CD1c-positive myeloid dendritic cell (primary cell): ENCODE measurements at regions not wholly inside any gene's neighbourhood (a gene's known extent, or its start where the extent isn't known, plus 50 kb on each side); places are given as distances from the start of the nearest gene placed in this dataset.
"Not testable (repeated sequence)": the region's sequence is repeated elsewhere in the genome, so short reads cannot be mapped to it uniquely, and the experiment has no call there.

ENCODE experiments used
- DNase-seq: peaks from one replicate; pipeline ENCODE4 v3.0.0-alpha.2; 2016; ENCODE audit errors: extremely low spot score

DNA sequence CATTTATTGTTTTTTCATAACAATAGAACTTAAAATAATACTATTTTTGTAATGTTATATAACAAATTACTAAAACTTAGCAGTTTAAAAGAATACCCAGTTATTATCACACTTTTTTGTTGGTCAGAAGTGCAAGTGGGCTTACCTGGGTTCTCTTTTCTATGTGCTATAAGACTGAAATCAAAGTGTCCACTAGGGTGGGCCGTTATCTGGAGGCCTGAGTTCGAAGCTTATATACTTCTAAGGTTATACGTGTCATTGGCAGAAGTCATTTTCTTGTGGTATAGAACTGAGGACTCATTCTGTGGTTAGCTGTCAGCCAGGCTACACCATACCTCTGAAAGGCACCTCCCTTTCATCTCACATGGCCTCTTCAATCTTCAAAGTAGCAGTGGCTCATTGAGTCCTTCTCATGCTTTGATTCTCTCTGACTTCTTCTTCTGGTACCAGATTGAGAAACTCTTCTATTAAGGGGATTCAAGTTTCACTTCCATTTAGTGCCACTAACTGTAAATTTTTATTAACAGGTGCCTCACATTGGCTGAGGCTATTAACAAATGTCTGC is 414.3 kb downstream of the AMY1C start:
- DNase-seq = no peak

DNA sequence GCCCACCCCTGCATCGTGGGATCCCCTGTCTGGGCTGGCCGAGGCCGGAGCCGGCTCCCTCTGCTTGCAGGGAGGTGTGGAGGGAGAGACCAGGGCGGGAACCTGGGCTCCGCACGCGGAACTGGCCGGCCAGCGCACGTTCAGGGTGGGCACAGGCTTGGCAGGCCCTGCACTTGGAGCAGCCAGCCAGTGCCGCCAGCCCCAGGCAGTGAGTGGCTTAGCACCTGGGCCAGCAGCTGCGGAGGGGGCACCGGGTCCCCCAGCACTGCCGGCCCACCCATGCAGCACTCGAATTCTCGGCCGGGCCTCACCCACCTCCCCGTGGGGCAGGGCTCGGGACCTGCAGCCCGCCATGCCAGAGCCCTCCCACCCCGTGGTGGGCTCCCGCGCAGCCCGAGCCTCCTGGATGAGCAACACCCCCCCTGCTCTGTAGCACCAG is 422.6 kb downstream of the AMY1C start:
- no peak for DNase-seq

DNA sequence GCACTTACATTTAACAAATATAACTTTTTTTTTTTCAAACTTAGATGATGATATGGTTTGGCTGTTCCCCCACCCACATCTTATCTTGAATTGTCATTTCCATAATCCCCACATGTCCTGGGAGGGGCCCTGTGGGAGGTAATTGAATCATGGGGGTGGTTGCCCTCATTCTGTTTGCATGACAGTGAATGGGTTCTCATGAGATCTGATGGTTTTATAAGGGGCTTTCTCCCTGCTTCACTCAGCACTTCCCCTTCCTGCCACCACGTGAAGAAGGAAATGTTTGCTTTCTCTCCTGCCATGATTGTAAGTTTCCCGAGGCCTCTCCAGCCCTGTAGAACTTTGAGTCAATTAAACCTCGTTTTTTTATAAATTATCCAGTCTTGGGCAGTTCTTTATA is 432.6 kb downstream of the AMY1C start:
- DNase-seq = no peak

DNA sequence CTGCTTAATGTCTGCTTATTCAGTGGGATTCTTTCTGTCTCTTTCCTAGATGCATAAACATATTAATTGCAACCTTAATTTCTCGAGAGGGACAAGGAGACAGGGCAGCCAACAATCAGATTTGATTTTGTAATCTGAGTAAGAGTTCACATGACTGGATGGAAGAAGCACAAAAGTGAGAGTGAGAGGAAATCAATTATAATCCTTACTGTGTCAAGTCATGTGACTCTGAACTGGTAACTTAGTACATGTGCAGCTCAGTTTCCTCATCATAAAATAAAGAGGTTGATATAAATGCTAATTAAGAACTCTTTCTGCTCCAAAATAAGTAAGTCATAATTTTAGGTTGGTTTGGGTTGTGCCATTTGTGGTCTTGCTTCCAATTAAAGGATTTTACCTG is 439.5 kb downstream of the AMY1C start:
- DNase-seq = no peak

DNA sequence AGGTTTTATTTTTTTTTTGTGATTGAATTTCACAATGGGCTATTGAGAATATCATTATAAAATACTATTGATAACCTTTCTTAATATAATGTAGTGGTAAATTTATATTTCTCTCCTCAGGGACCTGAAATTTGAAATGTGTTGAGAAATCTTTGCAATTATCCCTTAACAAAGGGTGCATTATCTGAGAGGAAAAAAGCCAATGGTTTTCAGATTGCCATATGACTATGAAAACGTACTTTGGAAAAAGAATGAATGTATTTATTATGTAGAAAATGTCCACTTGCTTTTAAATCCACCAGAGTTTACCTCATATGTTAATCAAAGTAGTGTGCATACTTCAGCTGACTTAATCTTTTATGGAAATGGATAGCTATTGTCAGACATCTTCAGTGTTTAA is 441.1 kb downstream of the AMY1C start:
- no peak for DNase-seq

DNA sequence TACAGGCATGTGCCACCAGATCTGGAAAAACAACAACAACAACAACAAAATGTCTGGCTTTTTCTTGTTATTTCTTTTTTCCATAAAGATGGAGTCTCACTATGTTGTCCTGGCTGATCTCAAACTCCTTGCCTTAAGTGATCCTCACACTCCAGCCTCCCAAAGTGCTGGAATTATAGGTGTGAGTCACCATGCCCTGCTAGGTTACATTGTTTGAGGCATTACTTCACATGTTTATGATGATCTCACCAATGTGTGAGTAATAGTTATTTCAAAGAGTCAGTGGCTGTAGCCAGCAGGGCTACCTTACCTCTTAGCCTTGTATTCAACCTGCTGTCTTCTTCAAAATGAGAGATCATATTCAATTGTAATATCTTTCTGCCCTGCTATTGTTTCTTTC is 445.7 kb downstream of the AMY1C start:
- no peak for DNase-seq

DNA sequence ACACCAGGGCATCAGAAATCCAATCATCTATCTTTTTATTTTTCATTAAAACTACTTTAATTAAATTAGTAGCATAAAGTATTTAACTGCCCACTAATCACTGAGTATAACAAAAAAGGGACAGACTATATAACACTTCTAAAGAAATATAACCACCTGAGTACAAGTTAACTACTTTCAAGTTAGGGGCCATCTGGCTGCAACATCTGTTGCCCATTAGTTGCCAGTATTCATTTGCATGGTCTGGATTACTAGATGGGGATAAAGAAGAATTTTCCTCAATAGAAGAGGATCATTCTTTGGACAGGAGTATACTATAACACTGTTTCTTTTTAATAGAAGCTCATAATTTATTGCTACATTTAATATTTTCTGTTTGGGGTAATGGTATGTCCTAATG is 446.4 kb downstream of the AMY1C start:
- no peak for DNase-seq

DNA sequence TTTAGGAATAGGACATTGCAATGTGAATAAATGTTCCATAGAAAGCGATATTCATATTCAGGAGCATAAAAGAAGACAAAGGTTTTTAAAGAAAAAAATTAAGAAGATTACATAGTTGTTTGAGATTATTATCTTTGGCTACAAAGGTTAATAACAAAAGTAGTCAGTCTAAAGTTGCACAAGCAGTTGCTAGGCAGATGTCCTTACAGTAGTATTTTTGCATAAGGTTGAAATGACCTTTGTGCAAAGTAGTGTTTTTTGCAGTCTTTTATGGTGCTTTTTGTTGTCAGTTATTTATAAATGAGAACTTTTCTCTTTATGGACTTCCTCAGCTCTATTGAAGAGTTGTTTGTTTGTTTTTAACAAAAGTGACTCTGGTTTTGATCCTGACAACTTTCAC is 447.8 kb downstream of the AMY1C start:
- no peak for DNase-seq

DNA sequence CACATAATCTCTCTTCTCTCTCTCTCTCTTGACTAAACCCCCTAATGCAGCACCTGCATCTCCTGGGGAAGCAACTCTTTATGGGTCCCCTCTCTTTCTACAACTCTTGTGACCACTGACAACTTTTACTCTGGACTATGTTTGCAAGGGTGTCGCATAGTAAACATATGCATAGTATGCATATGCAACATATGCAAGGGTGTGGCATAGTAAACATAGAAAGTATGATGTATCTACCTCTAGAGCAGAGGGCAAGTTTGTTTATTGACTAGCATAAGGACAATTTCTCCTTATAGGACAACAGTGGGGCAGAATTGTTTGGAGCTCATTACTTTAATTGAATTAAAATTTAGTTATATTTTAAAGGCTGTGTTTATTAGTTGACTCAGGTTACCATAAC is 462.5 kb downstream of the AMY1C start:
- no peak for DNase-seq

DNA sequence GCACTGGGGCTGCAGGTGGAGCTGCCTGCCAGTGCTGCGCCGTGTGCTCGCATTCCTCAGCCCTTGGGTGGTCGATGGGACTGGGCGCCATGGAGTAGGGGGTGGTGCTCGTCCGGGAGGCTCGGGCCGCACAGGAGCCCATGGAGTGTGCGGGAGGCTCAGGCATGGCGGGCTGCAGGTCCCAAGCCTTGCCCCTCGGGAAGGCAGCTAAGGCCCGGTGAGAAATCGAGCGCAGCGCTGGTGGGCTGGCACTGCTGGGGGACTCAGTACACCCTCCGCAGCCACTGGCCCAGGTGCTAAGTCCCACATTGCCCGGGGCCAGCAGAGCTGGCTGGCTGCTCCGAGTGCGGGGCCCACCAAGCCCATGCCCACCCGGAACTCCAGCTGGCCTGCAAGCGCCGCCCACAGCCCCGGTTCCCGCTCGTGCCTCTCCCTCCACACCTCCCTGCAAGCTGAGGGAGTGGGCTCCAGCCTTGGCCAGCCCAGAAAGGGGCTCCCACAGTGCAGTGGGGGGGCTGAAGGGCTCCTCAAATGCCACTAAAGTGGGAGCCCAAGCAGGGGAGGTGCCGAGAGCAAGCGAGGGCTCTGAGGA is 467.8 kb downstream of the AMY1C start:
- not testable (repeated sequence) for DNase-seq

DNA sequence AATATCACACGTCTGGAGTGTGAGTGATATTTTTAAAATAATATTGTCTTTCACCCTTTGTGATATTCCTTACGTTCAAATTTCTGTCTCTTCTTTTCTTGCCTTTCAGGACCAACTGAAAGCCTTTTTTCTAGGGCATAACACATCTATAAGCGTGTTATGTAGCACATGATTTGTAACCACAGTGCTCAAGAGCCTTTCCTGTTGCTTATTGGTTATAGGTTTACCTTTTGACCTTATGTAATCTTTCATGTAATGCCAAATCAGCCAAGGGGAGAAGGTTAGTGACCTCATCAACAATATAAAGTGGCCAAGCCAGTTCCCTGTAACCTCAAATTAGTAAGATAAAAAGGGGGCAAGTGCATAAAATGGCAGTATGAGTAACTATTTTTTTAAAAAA is 480.2 kb downstream of the AMY1C start:
- DNase-seq = no peak

DNA sequence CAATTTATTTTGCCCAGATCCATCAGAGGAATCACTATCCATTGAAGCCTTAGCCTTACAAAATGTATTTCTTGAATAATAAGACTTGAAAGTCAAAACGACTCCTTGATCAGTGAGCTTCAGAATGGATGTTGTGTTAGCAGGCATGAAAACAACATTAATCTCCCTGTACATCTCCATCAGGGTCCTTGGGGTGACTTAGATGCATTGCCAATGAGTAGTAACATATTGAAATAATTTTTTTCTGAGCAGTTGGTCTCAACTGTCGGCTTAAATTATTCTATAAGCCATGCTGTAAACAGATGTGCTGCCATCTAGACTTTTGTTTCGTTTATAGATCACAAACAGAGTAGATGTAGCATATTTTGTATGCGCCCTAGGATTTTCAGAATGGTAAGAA is 482.0 kb downstream of the AMY1C start:
- no peak for DNase-seq

DNA sequence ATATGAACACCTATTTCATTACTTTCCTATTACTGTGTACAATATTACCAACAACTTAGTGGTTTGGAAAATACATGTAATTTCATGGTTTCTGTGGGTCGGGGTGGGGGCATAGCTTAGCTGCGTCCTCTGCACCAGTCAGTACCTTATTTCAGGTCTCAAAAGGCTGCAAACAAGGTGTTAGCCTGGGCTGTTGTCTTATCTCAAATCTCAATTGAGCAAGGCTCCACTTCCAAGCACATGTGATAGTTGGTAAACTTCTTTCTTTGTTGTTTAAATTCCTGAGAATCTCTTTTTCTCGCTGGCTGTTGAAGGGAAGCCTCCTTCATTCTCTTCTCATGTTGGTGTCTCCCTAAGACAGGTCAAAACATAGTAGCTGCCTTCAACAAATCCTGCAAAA is 485.4 kb downstream of the AMY1C start:
- DNase-seq = no peak

DNA sequence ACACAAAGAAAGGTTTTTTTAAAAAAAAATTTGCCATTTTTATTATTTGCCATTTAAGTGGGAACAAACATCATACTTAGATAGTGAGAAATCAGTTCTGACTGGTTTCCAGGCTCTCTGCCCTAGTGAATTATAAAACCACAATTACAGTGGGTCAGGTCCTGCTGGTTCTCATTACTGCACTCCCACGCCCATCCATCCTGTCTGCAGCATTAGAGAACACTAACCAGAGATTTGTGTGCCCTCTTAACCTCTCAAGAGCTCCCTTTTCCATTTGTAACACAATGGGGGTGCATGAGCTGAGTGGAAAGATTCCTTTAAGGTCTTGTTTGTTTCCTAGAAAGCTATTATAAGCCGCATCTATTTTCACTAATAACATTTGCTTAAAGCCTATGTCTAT is 489.3 kb downstream of the AMY1C start:
- no peak for DNase-seq

DNA sequence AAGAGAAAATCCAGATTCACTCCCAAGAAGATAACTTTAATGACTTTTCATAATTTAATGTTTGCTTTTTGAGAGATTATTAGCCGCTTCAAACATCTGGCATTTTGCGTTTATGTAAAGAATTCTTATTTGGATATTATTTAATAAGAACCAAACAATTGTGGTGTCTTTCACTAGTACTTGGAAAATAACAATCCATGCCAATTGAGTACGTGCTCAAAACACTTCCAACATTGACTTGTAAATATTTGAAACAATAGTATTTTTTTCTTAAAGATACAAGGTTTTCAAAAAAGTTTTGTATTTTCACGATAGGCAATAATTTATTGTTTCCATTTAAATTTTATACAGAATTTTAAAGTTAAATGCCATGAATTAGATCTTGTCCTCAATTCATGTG is 498.7 kb downstream of the AMY1C start:
- DNase-seq = no peak

DNA sequence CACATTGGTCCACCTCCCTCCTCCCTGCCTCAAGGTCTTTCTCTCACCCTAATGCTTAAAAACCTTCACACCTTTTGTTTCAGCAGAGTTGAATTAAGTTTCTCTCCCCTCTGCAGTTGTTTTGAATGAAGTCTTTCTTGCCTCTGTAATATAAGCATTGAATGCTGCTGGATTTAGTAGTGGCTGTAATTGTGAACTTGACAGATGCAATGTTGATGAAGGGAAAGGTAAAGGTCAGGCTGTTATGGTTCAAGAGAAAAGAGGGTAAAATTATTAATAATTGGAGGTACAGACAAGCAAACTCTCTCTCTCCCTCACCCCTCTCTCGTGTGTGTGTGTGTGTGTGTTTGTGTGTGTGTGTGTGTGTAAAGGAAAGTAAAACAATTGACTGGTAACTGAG is 509.8 kb downstream of the AMY1C start:
- no peak for DNase-seq

DNA sequence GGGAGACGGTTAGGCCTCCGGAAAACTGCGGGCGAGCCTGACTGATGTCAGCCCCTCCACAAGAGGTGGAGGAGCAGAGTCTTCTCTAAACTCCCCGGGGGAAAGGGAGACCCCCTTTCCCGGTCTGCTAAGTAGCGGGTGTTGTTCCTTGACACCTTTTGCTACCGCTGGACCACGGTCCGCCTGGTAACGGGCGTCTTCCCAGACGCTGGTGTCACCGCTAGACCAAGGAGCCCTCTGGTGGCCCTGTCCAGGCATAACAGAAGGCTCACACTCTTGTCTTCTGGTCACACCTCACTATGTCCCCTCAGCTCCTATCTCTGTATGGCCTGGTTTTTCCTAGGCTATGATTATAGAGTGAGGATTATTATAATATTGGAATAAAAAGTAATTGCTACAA is 513.4 kb downstream of the AMY1C start:
- DNase-seq = not testable (repeated sequence)

DNA sequence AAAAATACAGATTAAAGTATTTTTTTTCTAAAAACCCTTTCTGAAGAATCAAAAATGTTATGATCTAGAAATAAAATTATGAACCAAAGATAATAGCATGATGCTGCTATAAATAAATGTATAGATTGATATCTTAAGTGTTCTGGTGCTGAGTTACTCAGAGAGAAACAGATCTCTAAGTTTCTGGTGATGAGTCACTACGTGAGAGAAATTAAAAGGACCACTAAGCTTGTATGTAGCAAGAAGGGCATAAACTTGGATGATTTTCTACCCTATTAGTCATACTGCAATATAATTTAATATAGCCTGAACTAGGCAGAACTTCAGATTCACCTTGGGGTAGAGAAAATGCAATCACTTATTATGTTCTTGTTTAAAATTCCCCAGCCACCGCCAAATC is 514.8 kb downstream of the AMY1C start:
- DNase-seq = no peak

DNA sequence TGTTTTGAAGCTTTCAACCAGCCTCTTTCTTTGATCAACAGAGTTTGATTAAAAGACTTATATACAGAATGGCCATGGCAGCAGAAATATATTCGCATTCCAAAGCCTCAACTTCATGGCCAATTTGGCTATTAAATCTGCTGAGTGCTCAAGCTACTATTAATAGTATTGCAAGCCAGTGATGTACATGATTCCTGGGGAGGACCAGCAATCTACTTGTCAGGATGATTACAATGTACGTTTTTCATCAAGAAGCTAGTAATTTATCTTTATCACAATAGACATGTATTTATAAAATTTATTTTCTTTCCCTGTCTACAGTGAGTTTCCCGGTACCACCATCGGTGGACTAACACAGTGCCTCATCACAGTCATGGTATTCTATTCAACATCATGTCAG is 515.5 kb downstream of the AMY1C start:
- no peak for DNase-seq

DNA sequence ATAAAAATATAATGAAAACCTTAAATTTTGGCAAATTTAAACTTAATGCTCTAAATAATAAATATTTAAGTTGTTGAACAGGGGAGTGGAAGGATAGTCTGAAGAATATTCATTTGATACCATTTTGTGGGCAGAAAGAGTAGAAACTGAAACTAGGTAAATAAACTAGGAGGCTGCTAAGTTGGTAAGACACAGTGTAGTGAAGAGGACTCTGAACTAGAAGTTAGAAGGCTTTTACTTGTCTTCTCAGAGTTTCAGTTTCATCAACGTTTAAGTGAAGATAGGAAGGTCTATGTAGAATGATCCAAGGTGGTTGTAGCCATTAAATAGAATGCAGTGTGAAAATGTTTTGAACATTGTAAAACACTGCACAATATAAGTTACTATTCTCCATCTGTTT is 516.9 kb downstream of the AMY1C start:
- no peak for DNase-seq

DNA sequence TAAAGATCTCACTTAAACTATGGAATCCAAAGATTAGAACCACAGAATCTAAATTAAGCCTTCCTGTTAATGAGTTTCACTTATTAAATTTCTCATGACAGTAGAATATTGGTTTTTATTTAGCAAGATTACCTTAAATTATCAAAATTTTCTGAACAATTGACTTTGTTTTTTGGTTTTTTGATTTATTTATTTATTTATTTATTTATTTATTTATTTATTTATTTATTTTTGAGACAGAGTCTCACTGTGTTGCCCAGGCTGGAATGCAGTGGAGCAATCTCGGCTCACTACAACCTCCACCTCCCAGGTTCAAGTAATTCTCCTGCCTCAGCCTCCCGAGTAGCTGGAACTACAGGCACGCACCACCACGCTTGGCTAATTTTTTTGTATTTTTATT is 538.6 kb downstream of the AMY1C start:
- DNase-seq = not testable (repeated sequence)

DNA sequence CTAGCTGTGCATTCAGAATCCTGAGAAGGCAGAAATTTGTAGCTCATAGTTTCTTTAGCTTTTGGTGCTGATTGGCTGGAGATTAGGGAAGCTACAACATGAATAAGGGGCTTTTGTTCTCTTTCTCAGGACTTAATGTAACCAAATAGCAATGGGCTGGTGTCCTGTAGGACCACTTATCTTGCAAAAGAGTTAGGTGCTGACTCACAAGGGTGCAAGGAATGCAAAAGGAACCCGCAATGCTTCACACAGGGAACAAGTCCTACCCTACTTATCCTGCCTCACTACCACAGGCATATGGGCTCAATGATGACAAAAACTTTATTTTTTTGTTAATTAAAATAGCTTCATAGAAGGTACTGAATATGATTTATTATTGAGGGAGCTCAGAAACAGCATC is 541.5 kb downstream of the AMY1C start:
- DNase-seq = no peak

DNA sequence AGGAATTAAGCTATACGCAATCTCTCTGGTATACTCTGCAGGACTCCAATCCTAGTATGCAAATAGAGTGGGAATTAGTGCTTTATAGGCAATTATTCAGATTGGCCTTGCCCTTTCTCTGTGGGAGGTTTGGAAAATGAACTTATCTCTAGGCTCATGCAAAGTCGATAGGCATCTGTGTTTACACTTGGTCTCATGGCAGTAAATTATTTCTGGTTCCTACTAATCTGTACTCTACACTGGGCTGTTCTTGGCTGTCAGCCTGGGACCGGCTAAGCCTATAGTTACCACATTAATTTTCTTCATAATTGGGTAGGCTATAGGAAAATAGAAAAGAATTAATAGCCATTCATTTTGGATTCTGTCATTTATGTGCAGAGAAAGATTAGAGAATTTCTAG is 544.6 kb downstream of the AMY1C start:
- DNase-seq = no peak

DNA sequence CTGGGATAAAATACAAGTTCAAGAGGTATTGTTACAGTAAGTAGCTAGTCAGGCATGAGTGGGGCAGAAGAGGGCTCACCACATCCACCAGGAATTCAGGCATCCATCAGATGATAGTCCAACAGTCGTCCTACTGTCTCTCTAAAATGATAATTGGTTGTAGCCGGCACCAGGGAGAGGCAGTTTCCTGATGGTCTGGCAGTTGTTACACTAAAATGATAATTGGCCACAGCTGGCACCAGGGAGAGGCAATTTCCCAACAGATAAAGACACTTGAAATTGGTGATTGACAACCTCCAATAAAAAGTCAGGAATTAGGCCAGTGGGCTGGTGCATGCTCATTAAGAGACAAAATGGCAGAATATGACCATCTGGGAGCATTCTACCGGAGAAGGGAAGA is 545.8 kb downstream of the AMY1C start:
- no peak for DNase-seq
